Gastroesophageal sphincter (tissue), 3 donors: ENCODE measurements at regions not wholly inside any gene's neighbourhood (a gene's known extent, or its start where the extent isn't known, plus 50 kb on each side); places are given as distances from the start of the nearest gene placed in this dataset.

Experiments used
- POLR2A ChIP-seq, 2 donors: fragments of 450-650 bp; IDR thresholded peaks; one replicate each; pipeline ENCODE4 v1.6.1; 2017; ENCODE audit warnings: antibody characterized with exemption in 2 of 2, mild to moderate bottlenecking in 2 of 2, moderate library complexity in 1 of 2
- POLR2AphosphoS5 ChIP-seq: sonication (generic); formaldehyde crosslinking; IDR thresholded peaks from one replicate; pipeline ENCODE4 v1.6.1; 2017; ENCODE audit warnings: antibody characterized with exemption
- TF ChIP-seq, protein P1 (sequence below), 4 experiments: fragments of 200-600 bp in 2 of 4; fragments of 450-650 bp in 2 of 4; sonication (generic) in 1 of 4; IDR thresholded peaks; one replicate each; pipeline ENCODE4 v1.5.1; 2017 to 2019; ENCODE audit warnings: antibody characterized with exemption in 4 of 4, mild to moderate bottlenecking in 2 of 4, moderate library complexity in 2 of 4

DNA sequence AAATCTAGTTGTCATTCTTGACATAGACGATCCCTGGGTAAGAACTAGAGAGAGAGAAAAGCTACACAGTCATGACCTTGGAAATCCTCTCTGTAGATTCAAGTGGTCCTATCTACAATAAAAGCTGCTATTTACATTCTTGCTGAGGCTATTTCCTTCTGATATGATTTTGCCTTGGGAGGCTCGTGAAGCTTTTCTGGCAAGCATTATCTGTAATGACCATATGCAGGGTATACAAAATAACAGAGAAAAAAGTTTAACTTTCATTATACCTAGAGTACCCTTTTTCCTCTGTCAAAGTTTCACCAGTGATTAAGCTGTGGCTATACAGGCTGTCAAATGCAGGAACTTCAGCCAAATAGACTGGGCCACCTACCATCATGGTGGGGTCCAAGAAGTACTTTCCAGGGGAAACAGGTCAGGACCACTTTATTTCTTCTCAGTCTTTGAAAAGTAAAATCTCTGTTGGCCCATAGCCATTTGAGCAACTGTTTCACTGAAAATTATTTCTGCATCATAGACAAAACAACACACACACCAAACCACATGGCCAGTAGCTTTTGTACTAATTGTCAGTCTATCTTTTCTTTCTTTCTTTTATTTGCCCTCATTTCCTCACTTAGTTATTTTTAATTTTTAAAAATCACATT, 677.0 kb upstream of the ID4 start:
- TF ChIP-seq, protein P1, sequence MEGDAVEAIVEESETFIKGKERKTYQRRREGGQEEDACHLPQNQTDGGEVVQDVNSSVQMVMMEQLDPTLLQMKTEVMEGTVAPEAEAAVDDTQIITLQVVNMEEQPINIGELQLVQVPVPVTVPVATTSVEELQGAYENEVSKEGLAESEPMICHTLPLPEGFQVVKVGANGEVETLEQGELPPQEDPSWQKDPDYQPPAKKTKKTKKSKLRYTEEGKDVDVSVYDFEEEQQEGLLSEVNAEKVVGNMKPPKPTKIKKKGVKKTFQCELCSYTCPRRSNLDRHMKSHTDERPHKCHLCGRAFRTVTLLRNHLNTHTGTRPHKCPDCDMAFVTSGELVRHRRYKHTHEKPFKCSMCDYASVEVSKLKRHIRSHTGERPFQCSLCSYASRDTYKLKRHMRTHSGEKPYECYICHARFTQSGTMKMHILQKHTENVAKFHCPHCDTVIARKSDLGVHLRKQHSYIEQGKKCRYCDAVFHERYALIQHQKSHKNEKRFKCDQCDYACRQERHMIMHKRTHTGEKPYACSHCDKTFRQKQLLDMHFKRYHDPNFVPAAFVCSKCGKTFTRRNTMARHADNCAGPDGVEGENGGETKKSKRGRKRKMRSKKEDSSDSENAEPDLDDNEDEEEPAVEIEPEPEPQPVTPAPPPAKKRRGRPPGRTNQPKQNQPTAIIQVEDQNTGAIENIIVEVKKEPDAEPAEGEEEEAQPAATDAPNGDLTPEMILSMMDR (IDR thresholded peaks at IDR 0.05): no peak
- no peak for TF ChIP-seq POLR2A (IDR thresholded peaks at IDR 0.05)
- TF ChIP-seq POLR2AphosphoS5: no peak
